Cardiac fibroblast (primary cell): ENCODE measurements at regions not wholly inside any gene's neighbourhood (a gene's known extent, or its start where the extent isn't known, plus 50 kb on each side); places are given as distances from the start of the nearest gene placed in this dataset.
A peak's percentile ranks its signal among the peaks of the same experiment; 100 is the strongest.

ENCODE experiments used
- DNase-seq, 2 donors: peaks; one replicate each; pipeline versions ENCODE4 v3.0.0 to v3.0.0-alpha.2; 2010; ENCODE audit warnings: low read depth in 2 of 2
- H3K4me3 ChIP-seq, 2 donors: replicated peaks in 1 of 2; 1 replicate in 1 of 2; 2 replicates in 1 of 2; pipeline ENCODE4 v1.5.1; 2011; ENCODE audit warnings: low read depth in 2 of 2, low read length in 2 of 2, mild to moderate bottlenecking in 2 of 2, moderate library complexity in 1 of 2
- TF ChIP-seq, protein P1 (sequence below): IDR thresholded peaks from one replicate; pipeline ENCODE4 v1.5.1; 2011; ENCODE audit warnings: low read depth, mild to moderate bottlenecking, low read length, inconsistent platforms

- H3K4me3 ChIP-seq: no peak overlapping the region
- peak; percentile 22 to 66 for DNase-seq
These were observed 570.3 kb downstream of the FBXO15 start for GRCh38 chr18:73577365-73577764.

DNA sequence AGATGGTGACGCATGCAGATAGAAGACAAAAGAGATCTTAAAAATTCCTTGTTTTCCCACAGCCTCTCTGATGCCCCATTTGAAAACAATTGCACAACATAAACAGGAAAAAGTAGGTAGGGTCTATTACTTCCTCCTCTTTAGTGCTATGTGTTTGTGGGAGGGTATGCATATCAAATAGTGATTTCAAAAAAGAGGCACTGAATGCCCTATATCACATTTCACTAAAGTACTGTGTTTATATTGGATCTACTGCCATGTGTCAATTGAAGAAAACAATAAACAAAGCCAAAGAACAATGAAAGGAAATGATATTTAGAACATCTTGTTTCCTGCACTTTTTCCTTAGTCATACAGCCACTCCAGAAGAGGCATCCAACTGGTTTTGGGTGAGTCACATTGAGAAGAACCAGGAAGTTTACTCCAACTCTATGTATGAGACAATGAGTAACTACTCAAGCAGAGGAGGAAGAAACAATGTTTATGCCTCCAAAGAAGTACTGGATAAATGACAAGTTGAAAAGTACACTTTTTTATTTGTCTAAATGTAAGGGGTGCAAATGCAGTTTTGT is 583.6 kb downstream of the FBXO15 start:
- no peak overlapping the region for H3K4me3 ChIP-seq
- TF ChIP-seq, protein P1, sequence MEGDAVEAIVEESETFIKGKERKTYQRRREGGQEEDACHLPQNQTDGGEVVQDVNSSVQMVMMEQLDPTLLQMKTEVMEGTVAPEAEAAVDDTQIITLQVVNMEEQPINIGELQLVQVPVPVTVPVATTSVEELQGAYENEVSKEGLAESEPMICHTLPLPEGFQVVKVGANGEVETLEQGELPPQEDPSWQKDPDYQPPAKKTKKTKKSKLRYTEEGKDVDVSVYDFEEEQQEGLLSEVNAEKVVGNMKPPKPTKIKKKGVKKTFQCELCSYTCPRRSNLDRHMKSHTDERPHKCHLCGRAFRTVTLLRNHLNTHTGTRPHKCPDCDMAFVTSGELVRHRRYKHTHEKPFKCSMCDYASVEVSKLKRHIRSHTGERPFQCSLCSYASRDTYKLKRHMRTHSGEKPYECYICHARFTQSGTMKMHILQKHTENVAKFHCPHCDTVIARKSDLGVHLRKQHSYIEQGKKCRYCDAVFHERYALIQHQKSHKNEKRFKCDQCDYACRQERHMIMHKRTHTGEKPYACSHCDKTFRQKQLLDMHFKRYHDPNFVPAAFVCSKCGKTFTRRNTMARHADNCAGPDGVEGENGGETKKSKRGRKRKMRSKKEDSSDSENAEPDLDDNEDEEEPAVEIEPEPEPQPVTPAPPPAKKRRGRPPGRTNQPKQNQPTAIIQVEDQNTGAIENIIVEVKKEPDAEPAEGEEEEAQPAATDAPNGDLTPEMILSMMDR: no peak
- DNase-seq: peak; percentile 70 to 96

More at GRCh38 chr18:73577365-73577764, 570.3 kb downstream of the FBXO15 start:
- TF ChIP-seq, protein P1: no peak

GRCh38 chr18:73563345-73563744 is 584.3 kb downstream of the FBXO15 start:
- TF ChIP-seq, protein P1: no peak
- no peak overlapping the region for H3K4me3 ChIP-seq
- DNase-seq: peak; percentile 28 to 84

DNA sequence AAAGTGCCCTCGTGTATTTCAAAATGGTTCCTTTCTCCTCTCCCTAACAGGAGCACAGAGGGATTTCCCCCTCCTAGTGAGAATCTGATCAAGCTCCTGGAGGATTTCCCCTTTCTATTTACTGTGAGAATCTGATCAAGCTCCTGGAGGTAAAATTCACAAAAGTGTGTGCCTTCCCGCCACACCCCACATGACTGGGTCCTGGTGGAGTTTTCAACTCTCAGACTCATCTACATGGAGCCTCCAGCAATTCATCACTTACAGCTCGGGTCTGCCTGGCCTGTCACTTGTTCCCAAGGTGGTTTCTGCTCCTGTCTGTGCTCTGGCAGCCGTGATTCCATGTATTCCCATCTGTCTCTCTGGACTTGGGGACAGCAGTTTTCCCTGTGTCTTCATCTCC is 590.7 kb downstream of the FBXO15 start:
- no peak overlapping the region for H3K4me3 ChIP-seq
- no peak for DNase-seq
- TF ChIP-seq, protein P1: no peak

GRCh38 chr18:73552171-73552570 is 595.5 kb downstream of the FBXO15 start:
- TF ChIP-seq, protein P1: no peak
- no peak for DNase-seq
- H3K4me3 ChIP-seq: no peak overlapping the region

DNA sequence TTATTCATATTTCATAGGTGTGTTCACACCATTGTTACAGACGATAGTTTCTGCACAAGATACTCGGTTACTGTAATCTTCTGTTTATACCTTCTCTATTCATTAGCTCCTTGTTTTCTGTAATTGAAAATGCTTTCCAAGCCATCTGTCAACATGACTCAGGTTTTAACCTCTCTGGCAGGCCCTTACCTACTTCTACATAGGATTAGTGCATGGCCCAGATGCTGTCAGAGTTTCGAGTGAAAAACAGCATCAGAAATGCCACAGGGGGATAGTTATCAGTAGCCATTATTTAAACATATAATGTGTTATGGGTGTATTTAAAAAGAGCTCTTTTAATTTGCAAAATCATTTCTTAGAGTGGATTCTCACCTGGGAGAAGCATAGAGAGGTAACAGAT is 596.4 kb downstream of the FBXO15 start:
- DNase-seq: no peak
- TF ChIP-seq, protein P1: no peak
- no peak overlapping the region for H3K4me3 ChIP-seq

- TF ChIP-seq, protein P1: no peak
- no peak overlapping the region for H3K4me3 ChIP-seq
- DNase-seq: peak in 1 of 2 donors; percentile 1
These were observed 598.4 kb downstream of the FBXO15 start for GRCh38 chr18:73549236-73549635.
